RWPE1 (cell line): ENCODE measurements at regions not wholly inside any gene's neighbourhood (a gene's known extent, or its start where the extent isn't known, plus 50 kb on each side); places are given as distances from the start of the nearest gene placed in this dataset.

Experiments
- CTCF ChIA-PET: fragments of 350-600 bp; sonication (Branson Sonifier 250); formaldehyde crosslinking; extraction: SDS; loops from one replicate; lab custom pipeline; 2021; lab: Yijun Ruan, JAX
- POLR2A ChIA-PET: fragments of 400-600 bp; formaldehyde crosslinking; extraction: SDS; loops from one replicate; lab custom pipeline; 2020; ENCODE audit warnings: antibody characterized with exemption; ENCODE audit not compliant: low non-redundant PET; lab: Yijun Ruan, JAX
- DNase-seq: peaks from one replicate; pipeline ENCODE4 v3.0.0; 2012; ENCODE audit warnings: low spot score
- H3K27ac ChIP-seq: fragments of 450-650 bp; 2 replicates; pipeline ENCODE4 v1.5.1; 2017
- TF ChIP-seq, protein P1 (sequence below): fragments of 450-650 bp; conservative IDR thresholded peaks from 2 replicates; pipeline ENCODE4 v1.5.1; 2017; ENCODE audit warnings: low read depth, mild to moderate bottlenecking

DNA sequence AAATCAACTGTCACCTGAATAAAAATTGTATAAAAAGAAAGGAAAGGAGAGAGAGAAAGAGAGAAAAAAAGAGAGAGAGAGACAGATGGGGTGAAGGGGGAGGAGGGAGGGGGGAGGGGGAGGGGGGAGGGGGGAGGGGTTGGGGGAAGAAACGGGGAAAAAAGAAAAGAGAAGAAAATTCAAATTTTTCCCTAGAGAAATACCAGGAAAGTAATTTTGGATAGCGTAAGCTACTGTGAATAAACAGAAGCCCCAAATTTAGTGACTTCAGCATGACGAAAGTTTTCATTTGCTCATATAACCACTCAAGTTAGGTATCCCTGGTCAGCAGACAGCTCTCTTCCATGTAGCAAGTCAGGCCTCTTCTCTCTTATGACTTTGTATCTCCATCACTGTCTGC lies 289.4 kb upstream of the MYOCD start:
- CTCF ChIA-PET = no interaction called here

DNA sequence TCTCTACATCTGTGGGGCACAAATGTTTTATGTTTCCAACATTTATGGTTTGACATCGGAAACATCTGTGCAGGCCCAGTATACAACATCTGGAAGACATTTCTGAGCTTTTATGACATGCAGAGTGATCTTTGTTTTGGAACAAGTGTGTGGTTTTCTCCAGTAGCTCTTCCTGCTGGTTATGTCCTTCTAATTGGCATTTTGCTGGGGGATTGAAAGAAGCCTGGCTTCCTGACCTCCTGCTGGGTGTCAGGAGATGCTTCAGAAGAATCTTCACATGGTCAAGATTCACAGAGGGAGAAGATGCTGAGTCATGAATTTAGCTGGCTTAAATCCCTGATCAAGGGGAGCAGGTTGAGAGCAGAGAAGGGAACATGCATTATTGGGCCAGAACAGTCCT lies 279.5 kb upstream of the MYOCD start:
- no peak overlapping the region for H3K27ac ChIP-seq
- no peak for DNase-seq
- ChIA-PET CTCF (no interaction called here), POLR2A (no interaction called here)
- TF ChIP-seq, protein P1, sequence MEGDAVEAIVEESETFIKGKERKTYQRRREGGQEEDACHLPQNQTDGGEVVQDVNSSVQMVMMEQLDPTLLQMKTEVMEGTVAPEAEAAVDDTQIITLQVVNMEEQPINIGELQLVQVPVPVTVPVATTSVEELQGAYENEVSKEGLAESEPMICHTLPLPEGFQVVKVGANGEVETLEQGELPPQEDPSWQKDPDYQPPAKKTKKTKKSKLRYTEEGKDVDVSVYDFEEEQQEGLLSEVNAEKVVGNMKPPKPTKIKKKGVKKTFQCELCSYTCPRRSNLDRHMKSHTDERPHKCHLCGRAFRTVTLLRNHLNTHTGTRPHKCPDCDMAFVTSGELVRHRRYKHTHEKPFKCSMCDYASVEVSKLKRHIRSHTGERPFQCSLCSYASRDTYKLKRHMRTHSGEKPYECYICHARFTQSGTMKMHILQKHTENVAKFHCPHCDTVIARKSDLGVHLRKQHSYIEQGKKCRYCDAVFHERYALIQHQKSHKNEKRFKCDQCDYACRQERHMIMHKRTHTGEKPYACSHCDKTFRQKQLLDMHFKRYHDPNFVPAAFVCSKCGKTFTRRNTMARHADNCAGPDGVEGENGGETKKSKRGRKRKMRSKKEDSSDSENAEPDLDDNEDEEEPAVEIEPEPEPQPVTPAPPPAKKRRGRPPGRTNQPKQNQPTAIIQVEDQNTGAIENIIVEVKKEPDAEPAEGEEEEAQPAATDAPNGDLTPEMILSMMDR = no peak

More for the DNA sequence above, 289.4 kb upstream of the MYOCD start:
- no peak overlapping the region for H3K27ac ChIP-seq
- DNase-seq = no peak
- POLR2A ChIA-PET = no interaction called here
- TF ChIP-seq, protein P1 = no peak

DNA sequence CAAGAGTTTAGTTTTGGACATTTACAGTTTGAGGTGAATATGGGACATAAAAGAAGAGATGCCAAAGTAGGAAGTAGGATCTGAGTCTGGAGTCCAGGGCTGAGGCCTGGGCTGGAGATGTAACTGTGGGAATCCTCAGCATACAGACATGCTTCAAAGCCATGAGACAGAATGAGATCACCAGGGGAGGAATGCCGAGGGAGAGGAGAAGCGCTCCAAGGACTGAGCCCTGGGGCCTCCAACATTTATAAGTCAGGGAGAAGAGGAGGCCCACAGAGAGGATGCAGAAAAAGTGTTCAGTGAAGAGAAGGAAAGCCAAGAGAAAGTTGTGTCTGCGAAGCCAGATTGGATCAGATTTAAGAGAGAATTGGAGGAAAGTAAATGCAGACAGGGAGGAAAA lies 277.5 kb upstream of the MYOCD start:
- TF ChIP-seq, protein P1 = no peak
- ChIA-PET CTCF (interaction anchor here (0.6 kb wide), 1 partner anchor 88 kb away, joined by 3 read pairs; no protein-coding TSS in a partner anchor), POLR2A (no interaction called here)
- DNase-seq = no peak
- no peak overlapping the region for H3K27ac ChIP-seq

DNA sequence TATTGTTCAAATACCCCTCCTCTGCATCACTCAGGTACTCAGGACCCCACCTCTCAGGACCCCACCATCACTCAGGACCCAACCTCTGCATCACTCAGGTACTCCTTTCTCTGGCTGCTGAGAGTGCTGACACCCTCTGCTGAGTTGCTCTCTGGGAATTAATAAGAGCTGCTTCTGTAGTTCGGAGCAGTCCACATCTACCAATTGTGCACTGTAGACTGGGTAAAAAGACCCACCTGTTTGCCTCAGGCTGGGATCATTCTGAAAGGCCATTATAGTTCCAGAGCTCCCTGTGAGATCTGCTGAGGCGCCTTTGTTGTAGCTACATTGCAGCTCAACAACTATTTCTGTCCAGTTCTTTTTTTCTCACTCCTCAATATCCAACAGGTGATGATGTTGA lies 276.3 kb upstream of the MYOCD start:
- TF ChIP-seq, protein P1 = no peak
- POLR2A ChIA-PET = no interaction called here
- no peak overlapping the region for H3K27ac ChIP-seq
- DNase-seq = no peak
- CTCF ChIA-PET = no interaction called here

DNA sequence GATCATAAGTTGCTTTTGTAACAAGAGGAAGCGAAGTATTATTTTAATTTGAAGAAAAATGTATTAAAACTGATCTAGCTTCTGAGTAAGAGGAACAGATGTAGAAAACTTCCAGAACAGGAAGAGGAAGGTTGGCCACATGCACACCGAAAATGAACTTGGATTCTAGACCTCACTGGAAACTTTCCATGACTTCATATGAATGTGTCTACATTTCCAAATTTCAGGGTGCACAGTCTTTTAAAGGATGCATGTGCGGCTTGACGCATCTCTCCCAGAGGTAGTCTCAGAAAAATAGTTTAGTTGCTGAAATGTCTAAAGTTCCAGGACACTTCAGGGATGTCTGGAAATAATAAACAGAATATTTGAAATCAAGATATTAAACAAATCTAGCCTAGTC lies 275.1 kb upstream of the MYOCD start:
- POLR2A ChIA-PET = no interaction called here
- TF ChIP-seq, protein P1 = no peak
- CTCF ChIA-PET = no interaction called here
- no peak for DNase-seq
- H3K27ac ChIP-seq = no peak overlapping the region

DNA sequence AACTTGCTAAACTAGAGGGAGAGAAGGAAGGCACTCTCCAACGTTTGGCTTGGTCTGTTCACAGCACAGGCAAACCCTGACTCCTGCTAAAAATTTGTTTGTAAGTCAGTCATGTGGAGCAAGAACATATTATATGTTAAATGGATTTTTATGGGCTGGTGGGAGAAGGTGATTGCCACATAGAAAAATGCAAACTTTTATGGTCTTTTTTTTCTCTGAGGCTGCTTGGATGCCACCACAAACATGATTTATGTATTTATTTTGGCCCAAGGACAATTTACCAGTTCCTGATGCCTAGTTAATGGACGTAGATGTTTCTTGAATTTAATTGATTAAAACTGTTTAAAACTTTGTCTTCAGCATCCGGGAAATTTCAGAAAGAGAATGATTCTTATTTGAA lies 274.2 kb upstream of the MYOCD start:
- TF ChIP-seq, protein P1 = no peak
- DNase-seq = no peak
- ChIA-PET CTCF (no interaction called here), POLR2A (no interaction called here)
- no peak overlapping the region for H3K27ac ChIP-seq

DNA sequence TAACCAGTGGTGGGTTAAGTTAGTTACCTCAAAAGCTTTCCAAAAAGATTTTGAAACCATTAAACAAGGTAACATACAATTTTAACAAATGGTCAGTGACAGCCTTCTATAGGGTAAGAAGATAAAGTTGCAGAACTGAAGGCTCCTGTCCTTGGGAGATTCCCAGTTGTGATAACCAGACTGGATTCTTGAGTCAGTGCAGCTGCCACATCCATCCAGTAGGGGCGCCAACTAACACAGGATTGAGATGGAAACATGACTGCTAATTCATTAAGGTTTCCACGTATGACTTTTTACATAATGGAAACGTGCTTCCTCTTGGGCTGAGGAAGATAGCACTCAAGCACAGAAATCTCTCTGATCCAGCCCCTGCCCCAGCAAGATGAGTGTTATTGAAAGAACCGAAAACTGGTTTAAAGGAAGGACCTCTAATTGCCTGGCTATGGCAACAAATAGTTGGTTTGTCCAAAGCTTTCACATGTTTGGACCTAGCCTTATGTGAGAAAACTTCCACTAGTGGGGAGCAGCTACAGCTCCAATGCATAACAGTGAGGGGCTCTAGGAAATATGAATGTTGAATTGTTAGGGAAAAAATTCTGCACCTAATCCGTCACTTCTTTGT lies 269.8 kb upstream of the MYOCD start:
- CTCF ChIA-PET = no interaction called here
- no peak for DNase-seq
- H3K27ac ChIP-seq = no peak overlapping the region
- POLR2A ChIA-PET = no interaction called here
- TF ChIP-seq, protein P1 = peak; percentile 21; the same call in 1 of the 2 replicates
